Left lung (tissue), 4 donors: ENCODE measurements at regions not wholly inside any gene's neighbourhood (a gene's known extent, or its start where the extent isn't known, plus 50 kb on each side); places are given as distances from the start of the nearest gene placed in this dataset.

Experiments used
- ATAC-seq: fragments of 200-7000 bp; cut with Tn5 transposase; one replicate; pipeline ENCODE4 v1.9.1; 2020; ENCODE audit warnings: moderate library complexity
- DNase-seq, 4 donors: peaks; one replicate each; pipeline ENCODE4 v3.0.0-alpha.2; 2013 to 2020
- H3K27ac ChIP-seq, 2 donors: fragments of 200-600 bp; sonication (generic) in 1 of 2; one replicate each; pipeline versions ENCODE4 v1.5.0 to v1.8.0; 2020 to 2021
- H3K27me3 ChIP-seq, 2 donors: fragments of 200-600 bp; sonication (generic) in 1 of 2; one replicate each; pipeline versions ENCODE4 v1.5.0 to v1.8.0; 2020 to 2021
- H3K36me3 ChIP-seq, 2 donors: fragments of 200-600 bp; sonication (generic) in 1 of 2; one replicate each; pipeline versions ENCODE4 v1.5.0 to v1.8.0; 2020 to 2021
- H3K4me1 ChIP-seq, 2 donors: fragments of 200-600 bp; one replicate each; pipeline ENCODE4 v1.8.0; 2021
- H3K4me3 ChIP-seq, 2 donors: fragments of 200-600 bp; sonication (generic) in 1 of 2; one replicate each; pipeline versions ENCODE4 v1.5.0 to v1.8.0; 2020 to 2021; ENCODE audit warnings: mild to moderate bottlenecking in 1 of 2
- H3K9me3 ChIP-seq, 2 donors: fragments of 200-600 bp; sonication (generic) in 1 of 2; one replicate each; pipeline versions ENCODE4 v1.5.0 to v1.8.0; 2020 to 2021
- intact Hi-C, 2 donors: fragments of 100-400 bp; cut with DNase I; formaldehyde crosslinking; loops; one replicate each; pipeline versions ENCODE4 v1.11.2 to v1.14.2; 2022
- TF ChIP-seq, protein P1 (sequence below), 2 donors: fragments of 200-600 bp; sonication (generic) in 1 of 2; IDR thresholded peaks; one replicate each; pipeline versions ENCODE4 v1.5.0 to v1.8.0; 2021; ENCODE audit warnings: antibody characterized with exemption in 2 of 2
- donor health status: DM: no; HTN: yes; CAD: no.
- donor health status: DM: no; HTN: no; CAD: no.

- H3K27ac ChIP-seq, result no peak overlapping the region
- no peak overlapping the region for H3K4me3 ChIP-seq
- H3K9me3 ChIP-seq, result no peaks in the 10 kb centered on the region
- H3K27me3 ChIP-seq, result no peaks in the 10 kb centered on the region
- DNase-seq, result peak in 2 of 4 donors; percentile 2 to 11
- no peaks in the 10 kb centered on the region for H3K4me1 ChIP-seq
- TF ChIP-seq, protein P1, sequence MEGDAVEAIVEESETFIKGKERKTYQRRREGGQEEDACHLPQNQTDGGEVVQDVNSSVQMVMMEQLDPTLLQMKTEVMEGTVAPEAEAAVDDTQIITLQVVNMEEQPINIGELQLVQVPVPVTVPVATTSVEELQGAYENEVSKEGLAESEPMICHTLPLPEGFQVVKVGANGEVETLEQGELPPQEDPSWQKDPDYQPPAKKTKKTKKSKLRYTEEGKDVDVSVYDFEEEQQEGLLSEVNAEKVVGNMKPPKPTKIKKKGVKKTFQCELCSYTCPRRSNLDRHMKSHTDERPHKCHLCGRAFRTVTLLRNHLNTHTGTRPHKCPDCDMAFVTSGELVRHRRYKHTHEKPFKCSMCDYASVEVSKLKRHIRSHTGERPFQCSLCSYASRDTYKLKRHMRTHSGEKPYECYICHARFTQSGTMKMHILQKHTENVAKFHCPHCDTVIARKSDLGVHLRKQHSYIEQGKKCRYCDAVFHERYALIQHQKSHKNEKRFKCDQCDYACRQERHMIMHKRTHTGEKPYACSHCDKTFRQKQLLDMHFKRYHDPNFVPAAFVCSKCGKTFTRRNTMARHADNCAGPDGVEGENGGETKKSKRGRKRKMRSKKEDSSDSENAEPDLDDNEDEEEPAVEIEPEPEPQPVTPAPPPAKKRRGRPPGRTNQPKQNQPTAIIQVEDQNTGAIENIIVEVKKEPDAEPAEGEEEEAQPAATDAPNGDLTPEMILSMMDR (IDR thresholded peaks at IDR 0.05), result no peak
- intact Hi-C loops, result no loop called here
- H3K36me3 ChIP-seq, result no peaks in the 10 kb centered on the region
- ATAC-seq, result no peak
These were observed 384.7 kb downstream of the MDFIC start for GRCh38 chr7:115306586-115306985.

GRCh38 chr7:115300231-115300870 is 378.5 kb downstream of the MDFIC start:
- DNase-seq, result no peak
- no peaks in the 10 kb centered on the region for H3K36me3 ChIP-seq
- H3K27ac ChIP-seq, result no peak overlapping the region
- no peaks in the 10 kb centered on the region for H3K4me1 ChIP-seq
- TF ChIP-seq, protein P1 (IDR thresholded peaks at IDR 0.05), result no peak
- peak; percentile 44 for ATAC-seq
- no peaks in the 10 kb centered on the region for H3K27me3 ChIP-seq
- no peak overlapping the region for H3K4me3 ChIP-seq
- intact Hi-C loops, result no loop called here
- no peaks in the 10 kb centered on the region for H3K9me3 ChIP-seq

- DNase-seq (no peak), ATAC-seq (no peak)
- Histone ChIP-seq H3K9me3 (no peaks in the 10 kb centered on the region), H3K36me3 (no peaks in the 10 kb centered on the region), H3K4me1 (no peaks in the 10 kb centered on the region), H3K27me3 (no peaks in the 10 kb centered on the region), H3K27ac (no peak overlapping the region), H3K4me3 (no peak overlapping the region)
- intact Hi-C loops, result no loop called here
- TF ChIP-seq, protein P1 (IDR thresholded peaks at IDR 0.05), result no peak
These were observed 377.6 kb downstream of the MDFIC start for GRCh38 chr7:115299397-115300037.

DNA sequence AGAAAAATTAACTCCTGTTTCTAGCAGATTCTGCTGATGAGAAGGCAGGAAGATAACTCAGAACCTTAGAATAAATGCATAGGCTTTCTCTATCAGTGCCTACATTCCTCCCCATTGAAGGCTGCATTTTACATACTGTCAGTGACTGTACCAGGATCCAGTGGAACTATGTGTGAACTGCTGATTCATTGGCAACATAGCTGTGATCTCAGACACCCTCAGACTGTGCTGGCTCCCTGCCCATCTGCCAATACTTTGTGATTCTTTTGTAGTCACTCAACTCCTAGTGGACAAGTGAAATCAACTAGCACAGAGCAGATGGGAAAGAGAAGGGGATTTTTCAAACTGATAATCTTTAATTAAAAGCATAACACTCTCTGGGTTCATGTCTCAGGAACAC is 375.8 kb downstream of the MDFIC start:
- Histone ChIP-seq H3K9me3 (no peaks in the 10 kb centered on the region), H3K4me3 (no peak overlapping the region), H3K36me3 (no peaks in the 10 kb centered on the region), H3K27ac (no peak overlapping the region), H3K27me3 (no peaks in the 10 kb centered on the region), H3K4me1 (no peaks in the 10 kb centered on the region)
- intact Hi-C loops, result no loop called here
- DNase-seq, result peak in 1 of 4 donors; percentile 31
- TF ChIP-seq, protein P1 (IDR thresholded peaks at IDR 0.05), result no peak
- peak; percentile 52 for ATAC-seq

DNA sequence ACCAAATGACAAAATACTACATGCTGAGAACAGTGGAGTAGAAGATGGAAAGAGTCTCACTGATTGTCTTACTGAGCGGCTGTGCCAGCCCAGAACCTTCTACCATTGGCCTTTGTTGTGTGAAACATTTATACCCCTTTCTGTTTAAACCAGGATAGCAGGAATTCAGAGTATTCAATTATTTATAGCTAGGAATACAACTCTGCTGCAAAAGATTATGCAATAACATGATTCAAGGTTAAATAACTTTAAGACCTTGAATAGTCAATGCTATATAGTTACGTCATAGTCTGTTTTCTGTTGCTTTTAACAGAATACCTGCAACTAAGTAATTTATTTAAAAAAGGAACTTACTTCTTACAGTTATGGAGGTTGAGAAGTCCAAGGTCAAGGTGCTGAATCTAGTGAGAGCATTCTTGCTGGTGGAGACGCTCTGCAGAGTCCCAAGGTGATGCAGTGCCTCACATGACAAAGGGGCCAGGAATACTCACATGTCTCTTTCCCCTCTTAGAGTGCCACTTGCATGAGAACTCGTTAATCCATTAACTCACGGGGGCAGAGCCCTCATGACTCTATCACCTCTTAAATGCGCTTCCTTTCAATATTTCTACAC is 371.8 kb downstream of the MDFIC start:
- H3K36me3 ChIP-seq, result no peaks in the 10 kb centered on the region
- intact Hi-C loops, result no loop called here
- no peak for DNase-seq
- no peak for ATAC-seq
- no peak overlapping the region for H3K27ac ChIP-seq
- no peaks in the 10 kb centered on the region for H3K27me3 ChIP-seq
- H3K4me3 ChIP-seq, result no peak overlapping the region
- no peaks in the 10 kb centered on the region for H3K9me3 ChIP-seq
- H3K4me1 ChIP-seq, result no peaks in the 10 kb centered on the region
- TF ChIP-seq, protein P1 (IDR thresholded peaks at IDR 0.05), result no peak
